NCI-H1048 (cell line): ENCODE measurements at regions not wholly inside any gene's neighbourhood (a gene's known extent, or its start where the extent isn't known, plus 50 kb on each side); places are given as distances from the start of the nearest gene placed in this dataset.
"Not testable (repeated sequence)": the region's sequence is repeated elsewhere in the genome, so short reads cannot be mapped to it uniquely, and the experiment has no call there.

Source experiments
- DNase-seq: peaks from one replicate; lab custom pipeline; 2025; lab: John Stamatoyannopoulos, UW

DNA sequence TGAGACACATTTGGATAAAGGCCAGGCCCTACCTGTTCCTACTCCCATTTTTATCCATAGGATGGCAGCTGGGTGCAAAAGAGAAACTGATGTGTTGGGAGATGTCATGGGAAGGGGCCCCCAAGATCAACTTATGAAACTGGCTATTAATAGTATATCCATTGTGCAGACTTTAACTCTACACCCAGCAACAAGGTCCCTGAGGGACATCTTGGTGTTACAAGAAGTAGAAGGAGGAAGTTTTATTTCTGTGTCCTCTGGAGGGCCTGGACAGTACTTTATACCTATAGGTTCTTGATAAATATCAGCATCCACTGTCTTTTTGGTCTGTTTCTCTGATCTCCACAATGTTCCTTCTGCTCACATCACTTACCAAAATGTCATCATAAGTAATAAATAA, 84.6 kb downstream of the BTG1 start:
- no peak for DNase-seq

DNA sequence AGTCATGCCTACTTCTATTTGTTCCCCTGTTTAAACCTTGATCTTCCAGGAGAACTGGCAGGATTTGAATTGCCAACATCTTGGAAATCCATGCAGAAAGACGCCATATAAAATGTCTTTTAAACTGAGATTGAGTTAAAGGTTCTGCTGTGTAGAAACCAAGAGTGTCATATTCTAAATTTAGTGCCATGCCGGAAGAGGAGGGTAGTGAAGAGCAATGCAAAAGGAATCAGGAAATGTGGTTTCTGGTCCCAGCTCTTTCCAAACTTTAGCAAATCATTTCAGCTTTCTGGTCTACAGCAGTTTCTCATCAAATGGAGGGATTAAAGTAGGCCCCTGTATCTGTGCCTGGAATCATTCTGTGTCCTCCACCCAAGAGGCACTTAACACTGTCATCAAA, 85.7 kb downstream of the BTG1 start:
- DNase-seq = no peak

DNA sequence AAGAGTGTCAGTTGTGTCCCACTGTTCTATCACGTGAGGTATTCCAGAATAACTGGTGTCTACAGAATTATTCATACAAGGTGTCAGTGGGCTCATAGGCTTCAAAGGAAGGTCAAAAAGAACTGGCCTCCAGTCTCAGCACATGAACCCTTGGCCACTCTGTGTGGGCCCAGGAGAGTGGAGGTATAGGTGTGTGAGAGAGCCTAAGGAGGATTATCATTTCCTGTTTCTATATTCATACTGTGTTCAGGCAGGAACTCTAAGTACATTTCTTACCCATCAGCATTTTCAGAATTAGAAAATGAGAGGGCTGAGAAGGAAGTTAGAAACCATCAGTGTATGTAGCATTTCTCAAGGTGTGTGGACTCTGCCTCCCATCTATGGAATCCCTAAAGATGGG, 87.0 kb downstream of the BTG1 start:
- DNase-seq = no peak

DNA sequence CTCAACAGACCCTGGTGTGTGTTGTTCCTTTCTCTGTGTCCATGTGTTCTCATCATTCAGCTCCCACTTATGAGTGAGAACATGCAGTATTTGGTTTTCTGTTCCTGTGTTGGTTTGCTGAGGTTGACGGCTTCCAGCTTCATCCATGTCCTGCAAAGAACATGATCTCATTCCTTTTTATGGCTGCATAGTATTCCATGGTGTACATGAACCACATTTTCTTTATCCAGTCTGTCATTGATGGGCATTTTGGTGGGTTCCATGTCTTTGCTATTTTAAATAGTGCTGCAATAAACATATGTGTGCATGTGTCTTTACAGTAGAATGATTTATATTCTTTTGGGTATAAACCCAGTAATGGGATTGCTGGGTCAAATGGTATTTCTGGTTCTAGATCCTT, 88.9 kb downstream of the BTG1 start:
- DNase-seq = not testable (repeated sequence)

DNA sequence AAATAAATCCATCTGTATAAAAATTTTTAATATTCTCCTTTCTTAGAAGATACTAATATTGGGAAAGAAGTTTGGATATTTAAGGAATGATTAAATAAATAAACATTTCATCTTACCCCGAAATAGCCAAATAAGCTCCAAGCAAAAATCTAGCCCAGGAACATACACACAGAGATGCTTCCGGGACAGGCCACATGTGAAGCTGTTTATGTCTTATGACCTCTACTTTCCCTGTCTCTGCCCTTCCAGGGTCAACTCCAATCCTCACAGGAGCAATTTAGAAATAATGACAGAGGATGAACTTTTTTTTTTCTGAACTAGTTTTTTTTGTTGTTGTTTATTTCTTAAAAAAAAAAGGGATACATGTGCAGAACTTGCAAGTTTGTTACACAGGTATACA, 89.4 kb downstream of the BTG1 start:
- DNase-seq = no peak

DNA sequence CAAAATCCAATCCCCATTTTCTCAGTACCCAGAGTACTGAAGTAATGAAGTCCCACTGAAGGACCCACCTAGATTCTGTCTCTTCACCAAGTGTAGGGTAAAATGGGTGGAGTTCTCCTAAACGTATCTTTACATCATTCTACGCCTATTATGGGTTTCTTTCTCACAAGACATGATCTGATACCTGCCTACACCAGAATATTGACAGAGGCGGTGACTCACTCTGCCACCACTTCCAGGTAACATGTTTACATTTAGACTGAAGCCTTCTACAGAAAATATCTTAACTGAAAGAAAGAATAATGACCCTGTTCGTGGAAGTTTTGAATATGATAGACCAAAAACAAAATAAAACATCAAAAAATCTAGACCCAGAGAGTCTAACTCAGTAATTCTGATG, 89.8 kb downstream of the BTG1 start:
- no peak for DNase-seq

DNA sequence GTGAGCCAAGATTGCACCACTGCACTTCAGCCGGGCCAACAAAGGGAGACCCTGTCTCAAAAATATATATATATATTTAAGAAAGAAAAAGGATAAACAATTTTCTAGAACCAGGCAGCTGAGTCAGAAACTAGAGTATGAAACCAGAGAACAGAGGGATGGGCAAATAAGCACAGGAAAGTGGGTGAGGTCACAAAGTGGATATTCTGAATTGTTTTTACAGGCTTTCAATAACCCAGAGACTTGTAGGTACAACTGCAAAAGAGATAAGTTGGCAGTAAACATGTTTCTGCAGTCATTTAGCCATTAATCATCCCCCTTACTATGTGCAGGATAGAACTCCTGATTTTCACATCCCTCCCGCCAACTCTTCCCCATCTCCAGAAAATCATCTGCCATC, 94.2 kb downstream of the BTG1 start:
- no peak for DNase-seq

DNA sequence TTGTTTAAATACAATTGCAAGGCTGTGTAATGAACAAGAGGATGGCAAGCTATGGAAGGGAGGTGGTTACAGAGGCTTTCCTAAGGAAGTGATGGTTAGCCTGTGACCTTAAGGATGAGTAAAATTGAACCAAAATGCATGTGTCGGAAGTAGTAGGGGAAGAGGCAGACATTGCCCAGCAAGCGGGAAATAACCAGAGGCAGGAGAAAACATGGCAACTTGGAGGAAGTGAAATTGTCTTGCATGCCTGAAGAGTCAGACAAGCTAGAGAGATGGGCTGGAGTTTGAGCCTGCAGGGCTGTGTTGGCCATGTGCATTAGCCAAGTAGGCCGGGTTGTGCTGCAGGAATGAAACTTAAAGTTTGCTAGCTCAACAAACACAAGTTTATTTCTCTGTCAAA, 96.2 kb downstream of the BTG1 start:
- no peak for DNase-seq

DNA sequence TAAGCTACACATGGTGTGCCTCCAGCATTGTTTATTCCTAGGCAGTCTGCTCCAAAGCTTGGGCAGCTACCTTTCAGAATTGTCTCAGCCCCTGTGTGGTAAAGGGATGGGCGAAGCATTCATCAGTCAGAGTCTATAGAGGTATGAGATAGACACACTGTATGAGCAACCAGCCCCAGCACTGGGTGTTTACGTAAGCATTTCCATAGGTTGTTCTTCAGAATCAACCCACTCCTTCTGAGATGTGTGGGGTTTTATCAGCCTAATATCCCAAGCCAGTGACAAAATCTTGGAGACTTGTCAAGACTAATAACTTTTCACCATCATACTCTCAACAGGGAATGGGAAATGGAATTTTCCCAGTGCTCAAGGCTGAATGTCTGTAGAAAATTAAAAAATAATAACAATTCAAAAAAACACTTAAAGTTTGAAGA, 98.2 kb downstream of the BTG1 start:
- no peak for DNase-seq

DNA sequence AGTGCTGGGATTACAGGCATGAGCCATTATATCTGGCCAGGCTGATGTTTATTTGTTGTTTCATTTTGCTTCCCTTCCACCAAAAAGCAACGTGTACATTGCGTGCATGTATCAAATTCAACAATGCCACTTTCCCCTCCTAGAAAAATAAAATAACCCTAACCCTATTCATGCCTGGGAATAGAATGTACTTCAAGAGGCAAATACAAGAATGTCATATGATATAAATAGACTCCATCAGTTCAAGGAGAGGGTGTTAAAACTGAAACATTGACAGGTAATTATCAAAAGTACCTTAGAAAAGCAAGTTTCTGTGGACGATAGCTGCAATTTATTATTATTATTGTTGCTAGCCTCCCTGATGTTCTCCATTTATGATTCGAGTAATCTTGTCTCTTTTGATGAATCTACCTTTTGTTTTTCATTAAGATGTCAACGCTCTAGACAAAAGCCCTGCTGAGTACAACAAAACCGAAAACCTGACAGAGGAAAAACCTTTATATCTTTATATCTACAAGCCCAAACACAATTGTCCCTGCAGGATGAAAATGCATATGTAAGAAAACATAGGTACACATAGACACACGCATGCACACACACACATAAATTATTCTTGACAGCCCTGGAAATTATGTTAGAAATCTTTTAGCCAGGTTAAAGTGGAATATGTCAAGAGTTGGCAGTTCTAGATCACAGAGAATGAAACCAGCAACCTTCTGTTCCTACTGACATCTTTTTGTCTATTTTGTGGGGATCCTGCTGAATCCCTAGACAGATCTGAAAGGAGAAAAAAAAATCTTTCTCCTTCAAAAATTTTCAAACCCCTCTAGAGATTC, 98.9 kb downstream of the BTG1 start:
- no peak for DNase-seq

DNA sequence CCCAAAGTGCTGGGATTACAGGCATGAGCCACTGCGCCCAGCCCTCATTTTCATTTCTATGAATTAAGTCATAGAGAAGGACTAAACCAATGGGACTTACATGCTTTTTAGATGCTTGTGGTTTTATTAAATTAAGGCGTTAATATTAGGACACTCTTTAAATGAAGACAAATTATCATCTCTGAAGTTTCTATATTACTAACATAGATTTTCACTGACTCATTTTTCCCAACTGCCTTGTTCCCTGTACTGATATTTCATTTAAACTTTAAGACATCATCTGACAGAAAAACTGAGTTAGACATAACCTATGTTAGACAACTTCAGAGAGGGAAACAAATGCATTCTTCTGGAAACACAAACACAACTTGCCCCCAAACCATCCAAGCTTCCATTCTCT, 99.8 kb downstream of the BTG1 start:
- DNase-seq = no peak

DNA sequence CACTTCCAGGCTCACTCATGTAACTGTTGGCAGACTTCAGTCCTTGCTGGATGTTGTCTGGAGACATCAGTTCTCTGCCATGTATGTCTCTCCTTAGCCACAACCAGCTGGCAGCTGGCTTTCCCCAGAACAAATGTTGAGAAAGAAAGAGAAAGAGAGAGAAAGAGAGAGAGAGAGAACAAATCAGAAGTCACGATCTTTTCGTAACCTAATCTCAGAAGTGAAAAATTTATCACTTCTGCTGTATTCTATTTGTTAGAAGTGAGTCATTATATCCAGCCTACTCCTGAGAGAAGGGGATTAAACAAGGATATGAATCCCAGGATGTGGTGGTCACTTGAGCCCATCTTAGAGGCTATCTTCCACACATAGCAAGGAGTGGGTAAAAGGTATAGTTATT, 101.2 kb downstream of the BTG1 start:
- no peak for DNase-seq

DNA sequence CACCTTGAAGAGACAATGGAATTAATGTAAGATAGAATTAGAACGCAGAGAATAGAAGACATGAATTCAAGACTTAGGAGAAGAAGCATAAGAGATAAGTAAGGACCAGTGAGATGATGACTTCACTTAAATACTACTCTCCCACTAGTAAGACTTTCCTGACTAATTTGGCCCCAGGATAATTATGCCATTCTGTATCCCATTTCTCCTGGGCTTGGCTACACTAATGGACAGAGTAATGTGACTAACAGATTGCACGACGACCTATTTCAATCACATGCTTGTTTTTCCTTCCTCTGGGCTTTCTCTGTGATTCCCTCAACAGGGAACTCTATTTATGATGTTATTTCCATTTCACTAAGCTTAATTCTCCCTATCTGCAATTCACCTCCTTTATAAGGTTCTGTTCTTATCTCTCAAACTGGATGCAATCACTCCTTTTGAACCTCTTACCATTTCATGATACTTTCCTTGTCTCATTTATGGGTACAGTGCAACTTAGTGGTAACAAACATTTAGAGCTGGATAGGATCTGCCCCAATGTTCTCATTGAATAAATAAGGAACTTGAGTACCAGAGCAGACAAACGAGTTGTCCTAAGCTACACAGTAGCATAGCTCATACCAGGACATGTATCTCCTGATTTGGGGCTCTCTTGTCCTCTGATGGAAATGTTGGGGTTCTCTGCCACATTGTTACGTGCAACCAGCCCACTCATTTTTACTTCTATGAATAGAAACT, 102.7 kb downstream of the BTG1 start:
- no peak for DNase-seq

DNA sequence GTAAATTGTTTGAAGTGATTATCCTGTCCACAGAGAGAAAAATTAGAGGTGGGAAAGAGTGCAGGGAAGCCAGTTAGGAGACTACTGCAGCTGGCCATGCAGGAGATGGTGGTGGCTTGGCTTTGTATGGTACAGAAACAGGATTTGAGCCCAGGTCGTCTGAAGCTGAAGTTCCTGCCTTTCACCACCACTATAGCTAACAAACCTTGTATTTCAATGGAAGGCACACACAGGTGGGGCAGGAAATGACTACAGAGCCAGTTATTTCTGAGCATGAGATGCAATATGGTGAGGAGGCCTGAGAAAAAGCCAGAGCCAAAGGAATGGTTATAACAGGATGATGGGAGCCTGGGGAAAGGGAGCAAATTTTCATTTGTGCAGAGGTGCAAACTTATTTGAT, 103.9 kb downstream of the BTG1 start:
- DNase-seq = no peak

DNA sequence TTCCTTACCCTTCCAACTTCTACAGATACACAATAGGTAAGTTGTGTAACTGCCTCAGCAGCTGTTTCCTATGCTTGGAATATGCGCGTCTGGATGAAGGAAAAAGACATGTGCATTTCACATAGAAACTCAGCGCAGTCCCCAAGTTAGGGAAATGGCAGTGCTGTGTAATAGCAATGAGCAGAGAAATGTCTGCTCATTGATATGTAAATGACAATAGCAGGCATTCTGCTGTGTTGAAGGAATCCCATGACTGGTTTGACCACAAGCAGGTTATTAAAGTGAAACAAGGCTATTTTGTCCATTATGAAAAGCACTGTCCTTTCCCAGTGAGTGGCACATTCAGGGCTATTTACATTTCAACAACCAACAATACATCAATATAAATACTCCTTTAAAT, 106.6 kb downstream of the BTG1 start:
- DNase-seq = no peak

DNA sequence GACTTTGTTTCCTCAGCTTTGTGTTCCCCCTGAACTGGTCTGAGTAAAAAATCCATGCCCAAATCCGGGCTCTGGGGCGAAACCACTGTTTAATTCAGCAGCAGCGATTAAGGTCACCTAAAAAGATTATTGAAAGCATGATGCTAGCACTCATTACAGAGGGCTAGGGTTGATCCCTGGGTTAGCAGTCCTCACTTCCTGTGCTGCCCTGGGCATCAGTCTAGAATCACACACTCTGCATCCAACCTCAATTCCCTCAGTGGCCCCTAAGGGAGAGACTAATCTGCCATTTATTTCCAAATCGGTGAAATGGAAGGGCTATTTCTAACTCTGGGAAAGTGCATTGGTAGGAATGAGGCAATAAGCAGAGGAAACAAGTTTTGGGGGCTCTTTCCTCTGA, 107.2 kb downstream of the BTG1 start:
- DNase-seq = no peak

DNA sequence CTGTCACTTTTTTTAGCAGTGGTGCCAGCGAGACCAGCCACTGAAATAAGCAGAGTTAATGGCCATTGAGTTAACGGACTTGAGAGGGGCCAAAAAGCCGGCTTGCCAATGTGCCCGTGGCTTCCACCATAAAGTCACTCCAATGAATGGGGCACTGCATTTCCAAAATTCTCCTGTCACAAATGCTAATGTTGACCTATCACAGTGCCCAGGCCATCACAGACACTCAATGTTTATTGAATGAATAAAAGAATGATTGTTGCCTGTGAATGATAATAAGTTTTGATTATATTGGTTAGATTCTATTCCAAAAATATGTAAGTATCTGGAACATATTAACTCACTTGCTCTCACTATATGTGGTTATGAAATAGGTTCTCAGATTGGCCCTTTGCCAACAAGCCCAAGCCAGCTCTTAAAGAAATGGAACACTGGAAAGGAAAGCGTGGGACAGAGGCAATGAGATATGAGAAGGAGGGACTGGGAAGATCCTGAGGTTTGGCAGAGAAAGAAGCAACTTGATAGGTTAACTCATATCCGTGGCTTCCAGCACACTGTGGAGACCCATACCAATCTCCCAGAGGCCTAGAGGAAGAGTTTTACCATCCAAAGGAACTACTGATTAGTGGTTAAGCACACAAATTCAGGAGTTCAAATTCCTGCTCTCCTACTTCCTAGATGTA, 108.7 kb downstream of the BTG1 start:
- DNase-seq = no peak

DNA sequence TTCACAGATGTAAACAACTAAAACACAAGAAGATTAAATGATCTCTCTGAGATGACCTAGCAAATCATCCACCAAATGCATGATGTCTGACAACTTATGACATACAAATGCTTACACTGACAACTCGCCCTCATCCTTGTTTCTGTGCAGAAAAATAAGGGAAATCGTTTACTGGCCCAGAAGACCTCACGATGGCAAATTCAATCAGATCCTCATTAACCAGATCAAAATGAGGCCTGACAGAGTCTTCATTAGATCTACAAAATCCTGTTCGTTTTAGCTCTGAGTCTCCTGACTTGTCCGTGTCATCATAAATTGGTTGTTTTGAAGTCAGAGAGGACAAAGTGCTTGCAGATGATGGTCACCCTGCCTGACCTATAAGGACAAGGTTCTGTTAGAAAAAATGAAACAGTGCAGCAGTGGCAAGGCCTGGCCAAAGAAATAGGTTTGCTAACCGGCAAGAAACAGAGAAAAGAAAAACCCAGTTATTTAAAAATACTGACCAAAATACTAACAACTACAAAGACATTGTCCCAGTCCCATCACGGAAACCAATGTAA, 109.5 kb downstream of the BTG1 start:
- DNase-seq = no peak

DNA sequence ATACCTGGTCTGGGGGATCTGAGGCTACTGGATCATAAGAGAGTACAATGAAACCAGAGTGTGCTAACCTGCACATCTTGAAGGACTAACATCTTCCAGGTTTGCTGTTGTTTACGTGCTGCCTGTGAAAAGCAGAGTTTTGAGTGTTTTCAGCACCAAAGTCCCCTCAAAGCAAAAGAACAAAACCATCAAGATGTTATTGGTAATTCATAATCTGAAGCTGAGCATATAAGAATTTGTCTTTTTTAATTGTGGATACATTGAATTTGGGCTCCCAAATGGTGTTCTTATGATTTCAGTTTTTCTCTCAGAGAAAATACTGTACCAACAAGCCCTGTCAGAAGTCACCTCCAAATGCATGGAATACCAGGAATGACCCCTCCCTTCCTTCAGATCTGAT, 110.2 kb downstream of the BTG1 start:
- no peak for DNase-seq

DNA sequence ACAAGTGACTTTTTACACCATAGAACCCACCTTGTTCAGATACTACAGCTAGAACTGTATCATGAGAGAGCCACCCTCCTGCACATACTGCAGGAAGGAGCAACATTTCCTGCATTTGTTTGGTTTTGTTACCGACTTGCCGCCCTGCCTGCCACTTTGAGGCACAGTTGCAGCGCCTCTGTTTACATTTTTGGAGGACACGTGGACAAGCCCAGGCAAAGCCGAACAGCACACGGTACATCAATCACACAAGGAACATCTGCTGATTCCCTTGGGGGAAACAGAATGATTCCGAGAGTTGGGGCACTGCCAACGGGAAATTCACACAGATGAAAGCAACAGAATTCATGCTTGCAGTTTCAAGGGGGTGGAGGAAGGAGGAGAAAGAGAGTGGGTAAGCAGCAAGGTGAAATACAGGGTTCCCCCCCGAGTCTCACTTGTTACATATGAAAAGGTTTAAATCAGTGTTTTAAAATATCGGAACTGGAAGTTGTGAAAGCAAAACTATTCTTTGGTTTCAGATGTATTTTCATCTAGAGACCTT, 110.7 kb downstream of the BTG1 start:
- no peak for DNase-seq

DNA sequence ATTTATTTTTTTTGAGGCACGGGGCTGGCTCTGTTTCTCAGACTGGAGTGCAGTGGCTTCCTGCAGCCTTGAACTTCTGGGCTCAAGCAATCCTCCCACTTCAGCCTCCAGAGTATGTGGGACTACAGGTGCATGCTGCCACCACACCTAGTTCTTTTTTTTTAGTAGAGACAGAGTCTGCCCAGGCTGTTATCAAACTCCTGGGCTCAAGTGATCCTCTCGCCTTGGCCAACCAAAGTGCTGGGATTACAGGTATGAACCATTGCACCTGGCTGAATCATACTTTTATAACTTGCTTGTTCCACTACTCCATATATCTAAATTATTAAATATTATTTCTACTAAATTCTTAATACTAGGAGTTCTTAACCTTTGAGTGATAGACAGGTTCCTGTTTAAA, 111.6 kb downstream of the BTG1 start:
- no peak for DNase-seq

DNA sequence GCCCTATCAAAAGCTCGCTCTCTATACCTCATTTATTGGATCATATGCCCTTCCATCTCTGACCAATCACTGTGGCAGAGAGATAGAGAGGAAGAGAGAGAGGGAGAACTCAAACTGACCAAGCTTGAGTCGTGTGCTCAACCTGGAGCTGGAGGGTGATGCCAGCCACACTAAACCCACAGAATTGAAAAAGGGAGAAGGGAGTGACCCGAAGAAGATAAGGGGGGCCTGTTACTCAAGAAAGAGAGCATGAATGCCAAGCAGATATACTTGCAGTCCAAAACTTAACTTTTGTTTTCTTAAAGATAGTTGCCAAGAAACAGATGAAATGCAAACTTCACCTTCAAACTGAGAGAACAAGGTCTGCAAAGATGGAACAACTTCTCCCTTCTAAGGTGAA, 112.7 kb downstream of the BTG1 start:
- DNase-seq = no peak
